NCI-H446 treated with DMSO at 0.1 percent for 48 hours (cell line): ENCODE measurements at regions not wholly inside any gene's neighbourhood (a gene's known extent, or its start where the extent isn't known, plus 50 kb on each side); places are given as distances from the start of the nearest gene placed in this dataset.
"Not testable (repeated sequence)": the region's sequence is repeated elsewhere in the genome, so short reads cannot be mapped to it uniquely, and the experiment has no call there.

Experiments
- DNase-seq: peaks from one replicate; lab custom pipeline; 2025; lab: John Stamatoyannopoulos, UW

DNA sequence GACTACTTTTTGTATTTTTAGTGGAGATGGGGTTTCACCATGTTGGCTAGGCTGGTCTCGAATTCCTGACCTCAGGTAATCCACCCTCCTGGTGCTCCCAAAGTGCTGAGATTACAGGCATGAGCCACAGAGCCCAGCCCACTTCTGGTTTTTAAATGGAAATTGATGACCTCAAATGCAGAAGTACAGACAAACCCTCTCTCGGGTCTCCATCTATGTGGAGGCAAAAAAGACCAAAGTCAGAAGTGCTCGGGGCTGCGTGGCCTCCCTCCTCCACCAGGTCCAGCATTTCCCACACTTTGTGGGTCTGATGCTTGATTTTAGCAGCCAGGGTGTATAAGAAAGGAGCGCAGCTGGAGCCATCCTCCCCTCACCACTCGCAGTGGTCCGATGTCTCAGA is 187.3 kb upstream of the AUTS2 start:
- no peak for DNase-seq

- no peak for DNase-seq
Measured at GRCh38 chr7:69411466-69411865, 186.8 kb upstream of the AUTS2 start.

- no peak for DNase-seq
Measured at GRCh38 chr7:69412331-69413146, 185.7 kb upstream of the AUTS2 start.

- no peak for DNase-seq
Measured at GRCh38 chr7:69414555-69414954, 183.7 kb upstream of the AUTS2 start.

DNA sequence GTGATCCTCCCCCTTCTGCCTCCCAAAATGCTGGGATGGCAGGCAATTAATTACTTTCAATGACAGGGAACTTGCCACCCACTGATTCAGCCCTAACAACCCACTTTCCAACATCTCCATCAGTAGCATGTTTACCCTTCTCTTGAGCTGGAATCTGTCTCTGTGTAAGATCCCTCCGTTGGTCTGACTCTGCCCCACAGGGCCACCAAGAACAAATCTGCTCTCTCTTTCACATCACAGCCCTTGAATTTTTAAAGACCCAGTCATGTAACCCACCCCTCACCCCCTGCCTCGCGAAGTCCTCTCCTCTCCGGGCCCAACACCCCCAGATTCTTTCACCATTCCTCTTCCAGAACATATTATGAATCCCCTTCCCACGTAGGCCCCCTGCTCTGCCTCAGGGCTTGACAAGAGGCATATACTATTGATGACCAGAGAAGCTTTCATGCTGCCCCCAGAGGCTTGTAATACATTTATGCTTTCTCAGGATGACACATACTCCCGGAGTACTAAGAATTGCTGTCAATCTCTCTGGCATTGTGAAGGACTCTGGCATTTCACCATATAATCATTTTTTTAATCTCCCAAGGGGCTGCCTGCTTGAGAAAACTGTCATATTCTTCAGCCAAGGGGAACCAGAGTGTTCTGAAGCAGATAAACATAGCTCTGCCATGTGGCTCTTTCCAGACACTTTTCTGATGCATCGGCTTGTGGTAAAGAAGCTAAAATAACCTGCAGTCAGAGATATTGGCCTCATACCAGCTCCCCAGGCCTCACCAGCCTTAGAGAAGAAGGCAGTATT is 179.2 kb upstream of the AUTS2 start:
- DNase-seq = no peak

DNA sequence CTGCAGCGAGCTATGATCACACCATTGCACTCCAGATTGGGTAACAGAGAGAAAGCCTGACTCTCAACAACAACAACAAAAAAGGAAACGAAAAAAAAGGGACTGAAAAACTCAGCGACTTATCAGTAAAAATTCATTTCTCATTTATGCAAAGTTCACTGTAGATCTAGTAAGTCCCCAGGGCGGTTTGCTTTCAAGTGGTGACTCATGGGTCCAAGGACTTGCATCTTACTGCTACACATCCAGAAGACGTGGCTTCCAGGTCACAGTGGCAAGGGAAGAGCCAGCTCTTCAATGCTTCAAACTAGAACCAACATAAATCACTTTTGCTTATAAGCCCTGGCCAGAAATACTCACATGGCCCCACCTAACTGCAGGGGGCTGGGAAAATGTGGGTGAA is 178.3 kb upstream of the AUTS2 start:
- DNase-seq = no peak

DNA sequence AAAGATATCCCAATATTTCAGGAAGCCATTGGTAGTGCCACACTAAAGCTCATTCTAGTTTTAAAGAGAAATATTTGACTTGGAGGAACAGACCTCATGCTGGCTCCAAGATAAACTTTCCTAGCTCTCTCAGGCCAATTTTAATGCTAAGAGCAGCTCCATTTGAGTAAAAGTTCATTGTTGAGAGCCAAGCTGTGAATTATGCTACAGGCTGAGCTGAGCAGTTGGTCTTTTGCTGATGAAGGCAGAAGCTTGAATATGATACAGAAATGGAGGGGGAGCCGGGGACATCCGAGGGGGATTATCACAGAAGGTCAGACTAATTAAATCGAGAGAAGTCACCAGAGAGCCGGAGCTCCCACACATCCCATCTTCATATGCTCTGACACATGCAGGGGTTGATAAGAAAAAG is 175.7 kb upstream of the AUTS2 start:
- no peak for DNase-seq

- DNase-seq = no peak
Measured at GRCh38 chr7:69426705-69427104, 171.6 kb upstream of the AUTS2 start.

DNA sequence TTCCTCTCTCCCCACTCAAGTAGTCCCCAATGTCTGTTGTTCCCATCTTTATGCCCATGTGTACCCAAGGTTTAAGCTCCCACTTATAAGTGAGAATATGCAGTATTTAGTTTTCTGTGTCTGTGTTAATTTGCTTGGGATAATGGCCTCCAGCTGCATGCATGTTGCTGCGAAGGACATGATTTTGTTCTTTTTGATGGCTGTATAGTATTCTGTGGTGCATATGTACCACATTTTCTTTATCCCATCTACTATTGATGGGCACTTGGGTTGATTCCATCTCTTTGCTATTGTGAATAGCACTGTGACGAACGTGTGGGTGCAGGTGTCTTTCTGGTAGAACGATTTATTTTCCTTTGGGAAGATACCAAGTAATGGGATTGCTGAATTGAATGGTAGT is 170.2 kb upstream of the AUTS2 start:
- DNase-seq = no peak

GRCh38 chr7:69429911-69430383 is 168.3 kb upstream of the AUTS2 start:
- peak; percentile 67 for DNase-seq

DNA sequence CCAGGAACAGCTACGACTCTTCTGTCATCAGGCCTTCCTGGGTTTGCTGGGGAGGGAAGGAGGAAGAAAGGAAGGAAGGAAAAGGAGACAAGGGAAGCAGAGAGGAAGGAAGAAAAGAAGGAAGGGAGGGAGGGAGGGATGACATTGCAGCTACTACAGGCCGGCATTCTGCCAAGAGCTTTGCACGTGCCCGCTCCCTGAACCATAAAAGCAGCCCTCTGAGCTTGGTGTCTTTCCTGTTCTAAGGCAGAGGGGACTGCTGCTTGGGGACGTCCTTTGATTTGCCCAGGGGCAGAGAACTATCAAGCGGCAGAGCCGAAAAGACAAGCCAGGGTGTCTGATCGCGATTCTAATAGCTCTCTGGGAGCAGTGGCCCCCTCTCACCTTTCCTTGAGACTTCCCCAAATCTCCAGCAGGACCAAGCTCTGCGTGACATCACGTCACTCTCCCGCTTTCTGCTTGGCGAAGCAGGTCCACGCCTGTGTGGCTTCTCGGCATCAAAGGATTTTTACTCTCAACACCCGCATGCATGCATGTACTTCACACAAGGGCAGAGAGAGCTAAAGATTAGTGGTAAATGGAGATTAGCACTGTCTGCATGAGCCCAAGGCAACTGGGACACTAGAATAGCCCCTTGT is 167.8 kb upstream of the AUTS2 start:
- DNase-seq = no peak

- DNase-seq = no peak
Measured at GRCh38 chr7:69431626-69432025, 166.6 kb upstream of the AUTS2 start.

DNA sequence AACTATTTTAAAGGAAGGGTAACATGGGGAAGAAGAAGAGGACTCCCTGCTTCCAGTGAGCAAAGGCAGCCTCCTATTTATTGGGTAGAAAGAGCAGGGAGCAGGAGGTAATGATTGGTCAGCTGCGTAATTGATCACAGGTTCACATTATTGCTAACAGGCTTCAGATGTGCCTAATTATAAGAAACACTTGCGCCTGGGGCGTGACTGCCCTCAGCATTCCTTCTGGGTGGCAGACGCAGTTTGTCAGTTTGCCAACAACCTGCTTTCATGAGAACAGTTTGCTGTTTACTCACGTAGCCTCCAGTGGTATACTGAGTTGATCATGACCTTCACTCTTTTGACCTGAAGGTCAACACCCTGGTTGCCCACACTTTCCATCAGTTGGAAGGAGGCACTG is 166.0 kb upstream of the AUTS2 start:
- DNase-seq = not testable (repeated sequence)

- no peak for DNase-seq
Measured at GRCh38 chr7:69433081-69433480, 165.2 kb upstream of the AUTS2 start.

DNA sequence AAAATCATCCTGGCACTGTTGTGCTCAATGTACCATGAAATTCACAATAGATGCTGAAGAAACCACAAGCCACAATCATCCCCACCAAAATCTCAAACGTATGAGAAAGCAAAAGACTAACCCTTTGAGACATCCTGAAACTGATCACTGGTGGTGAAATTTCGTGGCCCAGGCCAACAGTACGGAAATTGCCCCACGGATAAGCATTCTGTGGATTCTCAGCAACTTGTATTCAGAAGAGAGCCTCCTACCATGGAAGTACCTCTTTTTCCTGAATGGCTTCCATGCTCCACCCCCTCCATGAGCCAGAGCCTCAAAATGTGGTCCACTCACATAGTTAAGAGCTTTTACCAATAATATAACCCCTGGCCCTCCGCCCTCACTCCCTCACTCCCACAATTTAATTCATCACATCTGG is 163.9 kb upstream of the AUTS2 start:
- no peak for DNase-seq

DNA sequence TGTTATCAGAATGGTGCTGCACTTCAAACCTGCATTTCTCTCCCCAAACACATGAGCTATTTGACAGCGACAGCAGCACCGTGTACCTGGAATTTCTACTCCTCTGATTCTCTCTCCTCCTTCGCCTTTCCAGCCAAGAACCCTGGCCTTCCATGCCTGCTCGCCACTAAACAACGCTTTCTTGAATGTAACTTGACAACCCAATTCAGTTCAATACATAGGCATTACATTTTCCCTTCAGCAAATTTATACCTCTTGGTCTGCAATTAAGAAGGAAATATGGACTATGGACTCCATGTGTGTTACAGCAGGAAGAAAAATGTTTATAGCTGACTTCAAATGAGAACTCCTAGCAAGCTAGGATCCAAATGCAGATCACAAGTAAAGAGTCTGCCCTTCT is 162.6 kb upstream of the AUTS2 start:
- no peak for DNase-seq

DNA sequence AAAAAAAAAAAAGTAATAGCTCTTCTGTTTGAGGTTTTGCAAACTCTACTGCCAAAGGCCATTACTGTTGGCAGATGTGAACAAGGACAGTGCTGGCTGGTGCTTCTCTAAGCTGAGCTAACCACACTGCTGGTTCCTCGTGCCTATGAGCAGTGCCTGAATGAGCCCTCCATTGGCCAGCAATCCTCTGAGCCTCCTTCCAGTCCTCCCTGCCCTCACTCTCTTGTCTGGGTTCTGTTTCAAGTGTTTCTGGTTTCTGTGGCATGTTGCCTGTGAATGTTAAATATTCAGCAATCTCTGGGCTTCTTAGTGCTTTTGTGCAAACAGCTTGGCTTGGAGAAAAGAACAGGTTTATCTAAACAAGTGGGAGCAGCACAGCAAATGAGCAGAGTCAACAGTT is 161.3 kb upstream of the AUTS2 start:
- DNase-seq = no peak

DNA sequence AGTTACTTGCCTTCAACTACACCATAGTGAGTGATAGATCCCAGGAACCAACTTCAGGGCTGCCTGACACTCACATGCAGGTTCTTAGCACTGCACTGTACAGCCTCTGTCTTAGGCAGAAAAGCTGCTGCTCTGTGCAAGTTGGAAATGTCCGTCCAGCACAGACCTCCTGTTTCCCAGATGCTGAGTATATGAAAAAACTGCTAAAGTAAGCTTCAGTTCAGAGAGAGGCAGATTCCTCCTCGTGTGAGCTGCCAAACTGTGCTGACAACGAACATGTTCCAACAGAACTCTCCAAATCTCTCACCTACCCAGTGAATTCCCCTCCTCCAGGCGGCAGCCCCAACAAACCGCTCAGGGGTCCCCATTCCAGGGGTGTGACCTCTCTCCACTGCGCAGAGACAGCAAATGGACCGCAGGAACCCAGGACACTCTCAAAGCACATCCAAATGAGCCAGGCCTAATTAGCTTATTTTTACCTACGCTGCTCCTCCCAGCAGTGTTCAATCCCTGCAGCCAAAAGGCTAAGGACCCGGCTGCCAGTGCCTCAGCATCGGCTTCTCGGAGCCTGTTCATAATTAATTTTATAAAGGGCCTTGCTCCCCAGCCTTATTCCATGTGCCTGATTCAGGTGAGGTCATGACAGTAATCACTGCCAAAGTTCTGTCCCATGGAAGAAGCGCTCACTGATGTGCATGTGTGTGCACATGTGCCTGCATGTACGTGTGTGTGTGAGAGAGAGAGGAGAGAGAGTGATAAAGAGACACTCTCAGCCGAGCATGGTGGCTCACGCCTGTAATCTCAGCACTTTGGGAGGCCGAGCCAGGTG is 159.5 kb upstream of the AUTS2 start:
- no peak for DNase-seq

- DNase-seq = no peak
Measured at GRCh38 chr7:69439636-69440325, 158.5 kb upstream of the AUTS2 start.

DNA sequence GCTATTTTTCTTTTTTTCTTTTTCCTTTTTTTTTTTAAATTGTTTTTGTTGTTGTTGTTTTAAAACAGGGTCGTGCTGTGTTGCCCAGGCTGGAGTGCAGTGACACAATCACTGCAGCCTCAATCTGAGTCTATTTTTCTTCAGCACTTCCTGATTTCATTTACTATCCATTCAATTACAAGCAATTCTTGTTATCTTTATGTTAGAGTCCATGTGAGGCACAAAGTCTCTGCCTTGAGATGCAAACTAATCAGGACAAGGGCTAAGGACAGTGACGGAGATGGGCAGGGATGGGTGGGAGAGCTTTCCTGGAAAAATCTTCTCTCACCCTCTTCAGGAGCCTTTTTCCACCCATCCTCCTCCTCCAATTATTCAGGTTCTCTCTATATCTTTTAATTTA is 157.3 kb upstream of the AUTS2 start:
- no peak for DNase-seq

DNA sequence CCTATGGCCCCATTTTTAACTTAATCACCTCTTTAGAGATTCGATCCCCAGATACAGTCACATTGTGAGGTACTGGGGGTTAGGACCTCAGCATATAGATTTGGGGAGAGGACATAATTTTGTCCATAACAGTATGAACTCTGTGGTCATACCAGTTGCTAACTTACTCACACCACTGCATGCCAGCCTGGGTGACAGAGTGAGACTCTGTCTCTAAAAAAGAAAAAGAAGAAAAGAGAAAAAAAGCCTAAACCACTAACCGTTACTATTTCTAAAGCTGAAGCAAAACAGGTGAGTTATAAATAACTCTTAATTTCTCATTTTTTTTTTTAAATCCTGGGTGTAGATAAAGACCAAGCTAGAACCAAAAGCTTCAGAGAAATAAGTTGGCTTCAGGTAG is 155.1 kb upstream of the AUTS2 start:
- no peak for DNase-seq
